A673 (cell line): ENCODE measurements at regions not wholly inside any gene's neighbourhood (a gene's known extent, or its start where the extent isn't known, plus 50 kb on each side); places are given as distances from the start of the nearest gene placed in this dataset.

Source experiments
- BruUV-seq: library from RNA; stranded (reverse); fragments of 400-500 nt; replicated peaks from 2 replicates; lab custom pipeline; 2021; lab: Mats Ljungman, UMichigan
- CTCF ChIA-PET: fragments of 300-600 bp; sonication (Branson Sonifier 250); formaldehyde crosslinking; loops from one replicate; lab custom pipeline; 2022; ENCODE audit warnings: antibody characterized with exemption; lab: Charles Lee
- POLR2A ChIA-PET: fragments of 300-600 bp; sonication (Branson Sonifier 250); formaldehyde crosslinking; loops from one replicate; lab custom pipeline; 2022; ENCODE audit warnings: antibody characterized with exemption; ENCODE audit not compliant: low non-redundant PET; lab: Charles Lee
- DNase-seq: peaks from one replicate; pipeline ENCODE4 v3.0.0-alpha.2; 2015; ENCODE audit warnings: low spot score
- H3K27ac ChIP-seq: fragments of 200-600 bp; sonication (generic); 2 replicates; pipeline ENCODE4 v1.5.1; 2016; ENCODE audit warnings: mixed run types, low read depth, mild to moderate bottlenecking, mixed read lengths, antibody characterized with exemption, low read length; ENCODE audit not compliant: poor library complexity, severe bottlenecking
- H3K27me3 ChIP-seq: fragments of 200-600 bp; sonication (generic); replicated peaks from 2 replicates; pipeline ENCODE4 v1.6.1; 2017; ENCODE audit warnings: mixed run types, low read depth, mild to moderate bottlenecking, mixed read lengths, antibody characterized with exemption, low read length; ENCODE audit not compliant: insufficient read depth, poor library complexity
- H3K36me3 ChIP-seq: fragments of 200-600 bp; sonication (generic); 2 replicates; pipeline ENCODE4 v1.6.1; 2016; ENCODE audit warnings: mixed run types, mild to moderate bottlenecking, mixed read lengths, antibody characterized with exemption, low read length; ENCODE audit not compliant: insufficient read depth, poor library complexity, severe bottlenecking
- H3K4me1 ChIP-seq: fragments of 200-600 bp; sonication (generic); 2 replicates; pipeline ENCODE4 v1.6.1; 2017; ENCODE audit warnings: mixed run types, mild to moderate bottlenecking, mixed read lengths, antibody characterized with exemption, low read length; ENCODE audit not compliant: insufficient read depth, poor library complexity, severe bottlenecking
- H3K4me3 ChIP-seq: fragments of 200-600 bp; sonication (generic); 2 replicates; pipeline ENCODE4 v1.5.1; 2016; ENCODE audit warnings: low read depth, mixed run types, mild to moderate bottlenecking, mixed read lengths, low read length; ENCODE audit not compliant: poor library complexity, severe bottlenecking
- H3K9me3 ChIP-seq: fragments of 200-600 bp; sonication (generic); 2 replicates; pipeline ENCODE4 v1.6.1; 2016; ENCODE audit warnings: mixed run types, low read depth, mild to moderate bottlenecking, mixed read lengths, antibody characterized with exemption, low read length; ENCODE audit not compliant: poor library complexity, severe bottlenecking
- CTCF ChIP-seq: fragments of 300-800, 200-600 bp; sonication (generic); conservative IDR thresholded peaks from 2 replicates; pipeline ENCODE4 v1.5.1; 2017; ENCODE audit warnings: low read depth, mild to moderate bottlenecking, antibody characterized with exemption, low read length, moderate library complexity, mixed read lengths
- EZH2 ChIP-seq: fragments of 200-600 bp; sonication (generic); IDR thresholded peaks from 2 replicates; pipeline ENCODE4 v1.6.1; 2017; ENCODE audit warnings: borderline replicate concordance, low read depth, mild to moderate bottlenecking, mixed read lengths, antibody characterized with exemption, low read length; ENCODE audit not compliant: poor library complexity, severe bottlenecking
- intact Hi-C: fragments of 100-400 bp; cut with micrococcal nuclease; formaldehyde crosslinking; loops from one replicate; pipeline ENCODE4 v1.10.0; 2022; ENCODE audit not compliant: unreplicated experiment

- CTCF ChIA-PET, result no interaction called here
- H3K4me1 ChIP-seq, result no peaks in the 10 kb centered on the region
- TF ChIP-seq EZH2, result no peak
- no peak for TF ChIP-seq CTCF
- POLR2A ChIA-PET, result no interaction called here
- BruUV-seq, result no TSS peak
- no peak overlapping the region for H3K27ac ChIP-seq
- no peak for DNase-seq
- no peaks in the 10 kb centered on the region for H3K27me3 ChIP-seq
- H3K36me3 ChIP-seq, result no peaks in the 10 kb centered on the region
- no peaks in the 10 kb centered on the region for H3K9me3 ChIP-seq
- no peak overlapping the region for H3K4me3 ChIP-seq
- intact Hi-C loops, result no loop called here
Measured at GRCh38 chr3:28743271-28743670, 394.6 kb upstream of the AZI2 start.

GRCh38 chr3:28743831-28744230 lies 395.2 kb upstream of the AZI2 start:
- intact Hi-C loops, result no loop called here
- BruUV-seq, result no TSS peak
- TF ChIP-seq CTCF, result no peak
- TF ChIP-seq EZH2, result no peak
- POLR2A ChIA-PET, result no interaction called here
- no peak overlapping the region for H3K4me3 ChIP-seq
- no peak overlapping the region for H3K27ac ChIP-seq
- CTCF ChIA-PET, result no interaction called here
- no peaks in the 10 kb centered on the region for H3K4me1 ChIP-seq
- DNase-seq, result no peak
- no peaks in the 10 kb centered on the region for H3K27me3 ChIP-seq
- H3K36me3 ChIP-seq, result no peaks in the 10 kb centered on the region
- no peaks in the 10 kb centered on the region for H3K9me3 ChIP-seq

- H3K4me3 ChIP-seq, result no peak overlapping the region
- DNase-seq, result peak; percentile 1
- intact Hi-C loops, result no loop called here
- H3K27me3 ChIP-seq, result no peaks in the 10 kb centered on the region
- H3K36me3 ChIP-seq, result no peaks in the 10 kb centered on the region
- BruUV-seq, result no TSS peak
- H3K9me3 ChIP-seq, result no peaks in the 10 kb centered on the region
- H3K4me1 ChIP-seq, result no peaks in the 10 kb centered on the region
- ChIA-PET CTCF (no interaction called here), POLR2A (no interaction called here)
- TF ChIP-seq CTCF (no peak), EZH2 (no peak)
- no peak overlapping the region for H3K27ac ChIP-seq
Measured at GRCh38 chr3:28745436-28745835, 396.8 kb upstream of the AZI2 start.
